SHP77 treated with DMSO at 0.1 percent for 48 hours (cell line): ENCODE measurements at regions not wholly inside any gene's neighbourhood (a gene's known extent, or its start where the extent isn't known, plus 50 kb on each side); places are given as distances from the start of the nearest gene placed in this dataset.

Experiments
- DNase-seq: peaks from one replicate; lab custom pipeline; 2025; lab: John Stamatoyannopoulos, UW

GRCh38 chr20:21839982-21840381 lies 134.5 kb downstream of the PAX1 start:
- DNase-seq, result no peak

GRCh38 chr20:21836346-21836745 lies 130.9 kb downstream of the PAX1 start:
- DNase-seq, result no peak

- DNase-seq, result no peak
Measured at GRCh38 chr20:21835042-21835441, 129.6 kb downstream of the PAX1 start.

- no peak for DNase-seq
Measured at GRCh38 chr20:21832442-21833385, 127.2 kb downstream of the PAX1 start.

- no peak for DNase-seq
Measured at GRCh38 chr20:21826976-21827375, 121.5 kb downstream of the PAX1 start.

- DNase-seq, result no peak
Measured at GRCh38 chr20:21821358-21821757, 115.9 kb downstream of the PAX1 start.

GRCh38 chr20:21820688-21821087 lies 115.2 kb downstream of the PAX1 start:
- DNase-seq, result no peak

GRCh38 chr20:21820045-21820444 lies 114.6 kb downstream of the PAX1 start:
- no peak for DNase-seq

- peak; percentile 18 for DNase-seq
Measured at GRCh38 chr20:21812379-21812778, 106.9 kb downstream of the PAX1 start.

GRCh38 chr20:21809961-21810523 lies 104.6 kb downstream of the PAX1 start:
- no peak for DNase-seq

GRCh38 chr20:21808863-21809664 lies 103.6 kb downstream of the PAX1 start:
- DNase-seq, result no peak

- no peak for DNase-seq
Measured at GRCh38 chr20:21808139-21808538, 102.7 kb downstream of the PAX1 start.

- no peak for DNase-seq
Measured at GRCh38 chr20:21804802-21805201, 99.3 kb downstream of the PAX1 start.

GRCh38 chr20:21801193-21801592 lies 95.7 kb downstream of the PAX1 start:
- DNase-seq, result no peak

GRCh38 chr20:21798384-21798783 lies 92.9 kb downstream of the PAX1 start:
- no peak for DNase-seq

- no peak for DNase-seq
Measured at GRCh38 chr20:21796059-21796458, 90.6 kb downstream of the PAX1 start.

GRCh38 chr20:21788082-21788481 lies 82.6 kb downstream of the PAX1 start:
- DNase-seq, result no peak

GRCh38 chr20:21781446-21782075 lies 76.1 kb downstream of the PAX1 start:
- DNase-seq, result peak; percentile 85

GRCh38 chr20:21780528-21780927 lies 75.1 kb downstream of the PAX1 start:
- DNase-seq, result no peak
